ENCODE measurements at regions not wholly inside any gene's neighbourhood (a gene's known extent, or its start where the extent isn't known, plus 50 kb on each side); places are given as distances from the start of the nearest gene placed in this dataset.

DNA sequence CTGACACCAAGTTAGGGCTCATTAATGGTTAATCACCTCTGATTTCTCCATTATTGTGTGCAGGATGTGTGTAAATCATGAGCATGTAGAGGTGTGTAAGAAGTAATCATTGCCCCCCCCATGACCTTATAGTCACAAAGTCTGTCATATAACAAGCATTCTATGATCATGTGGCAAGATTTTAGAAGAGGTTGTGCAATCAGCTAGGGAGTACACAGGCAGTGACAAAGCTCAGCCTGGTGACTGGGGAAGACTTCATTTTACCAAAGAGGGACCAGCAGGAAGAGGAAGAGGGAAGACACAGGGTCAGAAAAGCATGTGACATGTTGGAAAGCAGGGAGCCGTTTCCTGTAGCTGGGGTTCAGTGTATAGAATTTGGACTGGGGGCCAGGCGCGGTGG, 176.5 kb upstream of the LARGE1 start (continued):
- TF ChIP-seq E2F4 (CRISPR knock-in tag; IDR thresholded peaks at IDR 0.05; ENCODE audit: borderline replicate concordance, low read depth) (no peak), ZNF317 (CRISPR knock-in tag; IDR thresholded peaks at IDR 0.05; ENCODE audit: borderline replicate concordance, low read depth) (no peak), MXD4 (CRISPR knock-in tag; IDR thresholded peaks at IDR 0.05; ENCODE audit: borderline replicate concordance) (no peak), SMAD4 (CRISPR knock-in tag; IDR thresholded peaks at IDR 0.05) (no peak), CREM (CRISPR knock-in tag; IDR thresholded peaks at IDR 0.05) (no peak), ZBTB21 (CRISPR knock-in tag; IDR thresholded peaks at IDR 0.05; ENCODE audit: borderline replicate concordance) (no peak)

GRCh38 chr22:34099278-34099677, 179.0 kb upstream of the LARGE1 start:
- CTCF ChIA-PET = interaction anchor here (1.4 kb wide), 1 partner anchor 12 kb away, joined by 4 read pairs; no protein-coding TSS in a partner anchor
- TF ChIP-seq, protein P1, sequence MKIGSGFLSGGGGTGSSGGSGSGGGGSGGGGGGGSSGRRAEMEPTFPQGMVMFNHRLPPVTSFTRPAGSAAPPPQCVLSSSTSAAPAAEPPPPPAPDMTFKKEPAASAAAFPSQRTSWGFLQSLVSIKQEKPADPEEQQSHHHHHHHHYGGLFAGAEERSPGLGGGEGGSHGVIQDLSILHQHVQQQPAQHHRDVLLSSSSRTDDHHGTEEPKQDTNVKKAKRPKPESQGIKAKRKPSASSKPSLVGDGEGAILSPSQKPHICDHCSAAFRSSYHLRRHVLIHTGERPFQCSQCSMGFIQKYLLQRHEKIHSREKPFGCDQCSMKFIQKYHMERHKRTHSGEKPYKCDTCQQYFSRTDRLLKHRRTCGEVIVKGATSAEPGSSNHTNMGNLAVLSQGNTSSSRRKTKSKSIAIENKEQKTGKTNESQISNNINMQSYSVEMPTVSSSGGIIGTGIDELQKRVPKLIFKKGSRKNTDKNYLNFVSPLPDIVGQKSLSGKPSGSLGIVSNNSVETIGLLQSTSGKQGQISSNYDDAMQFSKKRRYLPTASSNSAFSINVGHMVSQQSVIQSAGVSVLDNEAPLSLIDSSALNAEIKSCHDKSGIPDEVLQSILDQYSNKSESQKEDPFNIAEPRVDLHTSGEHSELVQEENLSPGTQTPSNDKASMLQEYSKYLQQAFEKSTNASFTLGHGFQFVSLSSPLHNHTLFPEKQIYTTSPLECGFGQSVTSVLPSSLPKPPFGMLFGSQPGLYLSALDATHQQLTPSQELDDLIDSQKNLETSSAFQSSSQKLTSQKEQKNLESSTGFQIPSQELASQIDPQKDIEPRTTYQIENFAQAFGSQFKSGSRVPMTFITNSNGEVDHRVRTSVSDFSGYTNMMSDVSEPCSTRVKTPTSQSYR (CRISPR knock-in tag; IDR thresholded peaks at IDR 0.05) = no peak
- TF ChIP-seq CREM (CRISPR knock-in tag; IDR thresholded peaks at IDR 0.05) = no peak
- no peak overlapping the region for H3K27ac Mint-ChIP-seq
- peaks cover 25% of the 10 kb centered on the region for H3K9me3 Mint-ChIP-seq
- peaks cover 9% of the 10 kb centered on the region for H3K4me1 Mint-ChIP-seq
- DNase-seq (ENCODE audit: low spot score) (no peak), ATAC-seq (no peak)
- H3K27me3 Mint-ChIP-seq (ENCODE audit: low read depth) = peaks cover 4% of the 10 kb centered on the region; the same call in 1 of the 2 replicates
- POLR2A ChIA-PET = no interaction called here
- H3K4me3 Mint-ChIP-seq = no peak overlapping the region
- H3K36me3 Mint-ChIP-seq = no peaks in the 10 kb centered on the region

DNA sequence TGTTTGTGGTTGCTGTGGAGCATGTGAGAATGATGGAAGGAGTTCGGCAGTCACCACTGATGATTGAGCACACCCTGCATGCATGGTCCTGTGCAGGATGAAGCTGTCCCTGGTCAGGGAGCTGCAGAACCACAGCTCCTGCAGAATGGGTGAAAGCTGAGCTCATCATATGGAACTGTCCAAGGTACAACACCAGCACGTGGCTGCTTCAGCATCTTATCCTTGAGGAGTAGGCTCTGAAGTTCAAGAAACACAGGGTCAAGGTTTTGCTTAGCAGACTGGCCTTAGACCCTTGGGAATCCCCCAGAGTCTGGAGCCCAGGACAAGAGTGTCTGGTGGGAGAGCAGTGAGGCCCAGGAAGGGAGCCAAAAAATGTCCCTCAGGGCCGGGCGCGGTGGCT, 182.4 kb upstream of the LARGE1 start:
- ChIA-PET CTCF (interaction anchor here (1.3 kb wide), 1 partner anchor 9 kb away, joined by 5 read pairs; no protein-coding TSS in a partner anchor), POLR2A (no interaction called here)
- H3K4me3 Mint-ChIP-seq = no peak overlapping the region
- no peak for DNase-seq (ENCODE audit: low spot score)
- ATAC-seq = no peak
- H3K27me3 Mint-ChIP-seq (ENCODE audit: low read depth) = peaks cover 10% of the 10 kb centered on the region; the same call in 1 of the 2 replicates
- TF ChIP-seq EMX1 (CRISPR knock-in tag; IDR thresholded peaks at IDR 0.05) (no peak), STAT6 (CRISPR knock-in tag; conservative IDR thresholded peaks at IDR 0.05; ENCODE audit: low read depth) (no peak), GRHL2 (CRISPR knock-in tag; IDR thresholded peaks at IDR 0.05; ENCODE audit: insufficient replicate concordance, severe bottlenecking) (no peak), ATF2 (CRISPR knock-in tag; IDR thresholded peaks at IDR 0.05; ENCODE audit: borderline replicate concordance, low read depth) (no peak), RELA (CRISPR knock-in tag; IDR thresholded peaks at IDR 0.05; ENCODE audit: borderline replicate concordance) (no peak), SOX15 (CRISPR knock-in tag; IDR thresholded peaks at IDR 0.05) (no peak)
- TF ChIP-seq, protein P2, sequence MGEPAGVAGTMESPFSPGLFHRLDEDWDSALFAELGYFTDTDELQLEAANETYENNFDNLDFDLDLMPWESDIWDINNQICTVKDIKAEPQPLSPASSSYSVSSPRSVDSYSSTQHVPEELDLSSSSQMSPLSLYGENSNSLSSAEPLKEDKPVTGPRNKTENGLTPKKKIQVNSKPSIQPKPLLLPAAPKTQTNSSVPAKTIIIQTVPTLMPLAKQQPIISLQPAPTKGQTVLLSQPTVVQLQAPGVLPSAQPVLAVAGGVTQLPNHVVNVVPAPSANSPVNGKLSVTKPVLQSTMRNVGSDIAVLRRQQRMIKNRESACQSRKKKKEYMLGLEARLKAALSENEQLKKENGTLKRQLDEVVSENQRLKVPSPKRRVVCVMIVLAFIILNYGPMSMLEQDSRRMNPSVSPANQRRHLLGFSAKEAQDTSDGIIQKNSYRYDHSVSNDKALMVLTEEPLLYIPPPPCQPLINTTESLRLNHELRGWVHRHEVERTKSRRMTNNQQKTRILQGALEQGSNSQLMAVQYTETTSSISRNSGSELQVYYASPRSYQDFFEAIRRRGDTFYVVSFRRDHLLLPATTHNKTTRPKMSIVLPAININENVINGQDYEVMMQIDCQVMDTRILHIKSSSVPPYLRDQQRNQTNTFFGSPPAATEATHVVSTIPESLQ (CRISPR knock-in tag; IDR thresholded peaks at IDR 0.05) = no peak
- TF ChIP-seq, protein P3, sequence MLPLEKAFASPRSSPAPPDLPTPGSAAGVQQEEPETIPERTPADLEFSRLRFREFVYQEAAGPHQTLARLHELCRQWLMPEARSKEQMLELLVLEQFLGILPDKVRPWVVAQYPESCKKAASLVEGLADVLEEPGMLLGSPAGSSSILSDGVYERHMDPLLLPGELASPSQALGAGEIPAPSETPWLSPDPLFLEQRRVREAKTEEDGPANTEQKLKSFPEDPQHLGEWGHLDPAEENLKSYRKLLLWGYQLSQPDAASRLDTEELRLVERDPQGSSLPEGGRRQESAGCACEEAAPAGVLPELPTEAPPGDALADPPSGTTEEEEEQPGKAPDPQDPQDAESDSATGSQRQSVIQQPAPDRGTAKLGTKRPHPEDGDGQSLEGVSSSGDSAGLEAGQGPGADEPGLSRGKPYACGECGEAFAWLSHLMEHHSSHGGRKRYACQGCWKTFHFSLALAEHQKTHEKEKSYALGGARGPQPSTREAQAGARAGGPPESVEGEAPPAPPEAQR (CRISPR knock-in tag; IDR thresholded peaks at IDR 0.05) = no peak
- TF ChIP-seq, protein P4, sequence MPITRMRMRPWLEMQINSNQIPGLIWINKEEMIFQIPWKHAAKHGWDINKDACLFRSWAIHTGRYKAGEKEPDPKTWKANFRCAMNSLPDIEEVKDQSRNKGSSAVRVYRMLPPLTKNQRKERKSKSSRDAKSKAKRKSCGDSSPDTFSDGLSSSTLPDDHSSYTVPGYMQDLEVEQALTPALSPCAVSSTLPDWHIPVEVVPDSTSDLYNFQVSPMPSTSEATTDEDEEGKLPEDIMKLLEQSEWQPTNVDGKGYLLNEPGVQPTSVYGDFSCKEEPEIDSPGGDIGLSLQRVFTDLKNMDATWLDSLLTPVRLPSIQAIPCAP (CRISPR knock-in tag; IDR thresholded peaks at IDR 0.05) = no peak
- H3K36me3 Mint-ChIP-seq = no peaks in the 10 kb centered on the region
- no peak overlapping the region for H3K27ac Mint-ChIP-seq
- peaks cover 17% of the 10 kb centered on the region for H3K9me3 Mint-ChIP-seq
- peaks cover 15% of the 10 kb centered on the region for H3K4me1 Mint-ChIP-seq

All from WTC11 (cell line).